ENCODE measurements at regions not wholly inside any gene's neighbourhood (a gene's known extent, or its start where the extent isn't known, plus 50 kb on each side); places are given as distances from the start of the nearest gene placed in this dataset.
"Not testable (repeated sequence)": the region's sequence is repeated elsewhere in the genome, so short reads cannot be mapped to it uniquely, and the experiment has no call there.

GRCh38 chrX:63417649-63418048 is 66.5 kb upstream of the SPIN4 start:
- H3K14ac ChIP-seq (ENCODE audit: low read length) = no peak overlapping the region
- H3K18ac ChIP-seq (ENCODE audit: low read length) = no peak overlapping the region
- no CpG with 5 or more reads among the region's 4 CpGs for WGBS (ENCODE audit: extremely low coverage, insufficient coverage, insufficient read length)
- H2BK120ac ChIP-seq (ENCODE audit: insufficient read depth, low read length, poor library complexity) = no peak overlapping the region
- H2AK5ac ChIP-seq (ENCODE audit: low read length) = no peak overlapping the region
- H3K4me3 ChIP-seq (ENCODE audit: low read depth, low read length) = no peak overlapping the region
- H3K4me2 ChIP-seq (ENCODE audit: low read length) = no peak overlapping the region
- no peak for DNase-seq
- no peaks in the 10 kb centered on the region for H3K27me3 ChIP-seq (ENCODE audit: insufficient read depth, low read length)
- H4K12ac ChIP-seq (ENCODE audit: low read depth, low read length) = no peak overlapping the region
- no peaks in the 10 kb centered on the region for H3K9me3 ChIP-seq (ENCODE audit: insufficient read depth, low read depth, low read length)
- H3K4ac ChIP-seq (ENCODE audit: low read depth, low read length) = no peak overlapping the region
- no peak overlapping the region for H3K9ac ChIP-seq (ENCODE audit: low read length)
- H3K4me1 ChIP-seq (ENCODE audit: control insufficient read depth in 1 of 2, insufficient read depth in 2 of 2, low read length in 2 of 2) = no peaks in the 10 kb centered on the region
- no peak overlapping the region for H3K23ac ChIP-seq (ENCODE audit: low read length)
- peak overlapping the region; percentile 24 for H4K91ac ChIP-seq (ENCODE audit: low read depth, low read length)
- no peak overlapping the region for H2BK12ac ChIP-seq (ENCODE audit: low read length)
- no peaks in the 10 kb centered on the region for H3K79me1 ChIP-seq (ENCODE audit: low read length)
- no peak overlapping the region for H2AFZ ChIP-seq (ENCODE audit: insufficient read depth, low read length, poor library complexity)
- peak overlapping the region; percentile 62 for H3K27ac ChIP-seq (ENCODE audit: low read depth, low read length)
- H3K79me2 ChIP-seq (ENCODE audit: control insufficient read depth, insufficient read depth, low read length, poor library complexity) = no peaks in the 10 kb centered on the region
- no peaks in the 10 kb centered on the region for H3K36me3 ChIP-seq (ENCODE audit: control insufficient read depth in 1 of 2, insufficient read depth in 2 of 2, low read length in 2 of 2)
- H4K8ac ChIP-seq (ENCODE audit: low read depth, low read length) = no peak overlapping the region
- H2BK5ac ChIP-seq (ENCODE audit: low read depth, low read length, poor library complexity) = no peak overlapping the region

- H3K4me3 ChIP-seq (ENCODE audit: low read depth, low read length); H2BK120ac ChIP-seq (ENCODE audit: insufficient read depth, low read length, poor library complexity); H4K8ac ChIP-seq (ENCODE audit: low read depth, low read length); H3K79me2 ChIP-seq (ENCODE audit: control insufficient read depth, insufficient read depth, low read length, poor library complexity); H3K4ac ChIP-seq (ENCODE audit: low read depth, low read length); H3K23ac ChIP-seq (ENCODE audit: low read length); H3K79me1 ChIP-seq (ENCODE audit: low read length); DNase-seq; H3K4me1 ChIP-seq (ENCODE audit: control insufficient read depth in 1 of 2, insufficient read depth in 2 of 2, low read length in 2 of 2); H2BK5ac ChIP-seq (ENCODE audit: low read depth, low read length, poor library complexity); H3K36me3 ChIP-seq (ENCODE audit: control insufficient read depth in 1 of 2, insufficient read depth in 2 of 2, low read length in 2 of 2); H4K91ac ChIP-seq (ENCODE audit: low read depth, low read length); H3K14ac ChIP-seq (ENCODE audit: low read length); H3K4me2 ChIP-seq (ENCODE audit: low read length); H3K27me3 ChIP-seq (ENCODE audit: insufficient read depth, low read length); H2AK5ac ChIP-seq (ENCODE audit: low read length); H3K18ac ChIP-seq (ENCODE audit: low read length); H3K9ac ChIP-seq (ENCODE audit: low read length); H4K12ac ChIP-seq (ENCODE audit: low read depth, low read length); H2AFZ ChIP-seq (ENCODE audit: insufficient read depth, low read length, poor library complexity); H2BK12ac ChIP-seq (ENCODE audit: low read length); H3K27ac ChIP-seq (ENCODE audit: low read depth, low read length); H3K9me3 ChIP-seq (ENCODE audit: insufficient read depth, low read depth, low read length): not testable (repeated sequence)
- WGBS (ENCODE audit: extremely low coverage, insufficient coverage, insufficient read length) = no CpG with 5 or more reads among the region's 7 CpGs
These were observed 58.8 kb upstream of the SPIN4 start for GRCh38 chrX:63409934-63410333.

- Histone ChIP-seq H3K79me2 (ENCODE audit: control insufficient read depth, insufficient read depth, low read length, poor library complexity) (no peaks in the 10 kb centered on the region), H3K4me3 (ENCODE audit: low read depth, low read length) (no peak overlapping the region), H3K23ac (ENCODE audit: low read length) (no peak overlapping the region), H2AFZ (ENCODE audit: insufficient read depth, low read length, poor library complexity) (no peak overlapping the region), H3K18ac (ENCODE audit: low read length) (no peak overlapping the region), H3K9ac (ENCODE audit: low read length) (no peak overlapping the region), H2BK120ac (ENCODE audit: insufficient read depth, low read length, poor library complexity) (no peak overlapping the region), H3K14ac (ENCODE audit: low read length) (no peak overlapping the region), H4K91ac (ENCODE audit: low read depth, low read length) (no peak overlapping the region), H2BK12ac (ENCODE audit: low read length) (no peak overlapping the region), H3K4ac (ENCODE audit: low read depth, low read length) (no peak overlapping the region), H3K9me3 (ENCODE audit: insufficient read depth, low read depth, low read length) (no peaks in the 10 kb centered on the region), H3K27ac (ENCODE audit: low read depth, low read length) (no peak overlapping the region), H2BK5ac (ENCODE audit: low read depth, low read length, poor library complexity) (no peak overlapping the region), H3K27me3 (ENCODE audit: insufficient read depth, low read length) (no peaks in the 10 kb centered on the region), H4K8ac (ENCODE audit: low read depth, low read length) (no peak overlapping the region), H4K12ac (ENCODE audit: low read depth, low read length) (no peak overlapping the region), H3K36me3 (ENCODE audit: control insufficient read depth in 1 of 2, insufficient read depth in 2 of 2, low read length in 2 of 2) (no peaks in the 10 kb centered on the region), H3K4me2 (ENCODE audit: low read length) (no peak overlapping the region), H2AK5ac (ENCODE audit: low read length) (no peak overlapping the region), H3K4me1 (ENCODE audit: control insufficient read depth in 1 of 2, insufficient read depth in 2 of 2, low read length in 2 of 2) (no peaks in the 10 kb centered on the region), H3K79me1 (ENCODE audit: low read length) (no peaks in the 10 kb centered on the region)
- no peak for DNase-seq
- WGBS (ENCODE audit: extremely low coverage, insufficient coverage, insufficient read length) = no CpG with 5 or more reads among the region's 1 CpG
These were observed 56.9 kb upstream of the SPIN4 start for GRCh38 chrX:63408050-63408449.

GRCh38 chrX:63404332-63404731 is 53.2 kb upstream of the SPIN4 start:
- Histone ChIP-seq H3K9ac (ENCODE audit: low read length) (no peak overlapping the region), H4K91ac (ENCODE audit: low read depth, low read length) (no peak overlapping the region), H3K27ac (ENCODE audit: low read depth, low read length) (no peak overlapping the region), H2BK12ac (ENCODE audit: low read length) (no peak overlapping the region), H3K79me2 (ENCODE audit: control insufficient read depth, insufficient read depth, low read length, poor library complexity) (no peaks in the 10 kb centered on the region), H4K8ac (ENCODE audit: low read depth, low read length) (no peak overlapping the region), H3K23ac (ENCODE audit: low read length) (no peak overlapping the region), H2AK5ac (ENCODE audit: low read length) (no peak overlapping the region), H3K79me1 (ENCODE audit: low read length) (no peaks in the 10 kb centered on the region), H3K18ac (ENCODE audit: low read length) (no peak overlapping the region), H2AFZ (ENCODE audit: insufficient read depth, low read length, poor library complexity) (no peak overlapping the region), H3K4me2 (ENCODE audit: low read length) (no peak overlapping the region), H3K4ac (ENCODE audit: low read depth, low read length) (no peak overlapping the region), H3K36me3 (ENCODE audit: control insufficient read depth in 1 of 2, insufficient read depth in 2 of 2, low read length in 2 of 2) (no peaks in the 10 kb centered on the region), H3K4me3 (ENCODE audit: low read depth, low read length) (no peak overlapping the region), H2BK5ac (ENCODE audit: low read depth, low read length, poor library complexity) (no peak overlapping the region), H3K27me3 (ENCODE audit: insufficient read depth, low read length) (no peaks in the 10 kb centered on the region), H4K12ac (ENCODE audit: low read depth, low read length) (no peak overlapping the region), H3K9me3 (ENCODE audit: insufficient read depth, low read depth, low read length) (no peaks in the 10 kb centered on the region), H2BK120ac (ENCODE audit: insufficient read depth, low read length, poor library complexity) (no peak overlapping the region), H3K14ac (ENCODE audit: low read length) (no peak overlapping the region), H3K4me1 (ENCODE audit: control insufficient read depth in 1 of 2, insufficient read depth in 2 of 2, low read length in 2 of 2) (no peaks in the 10 kb centered on the region)
- no CpG with 5 or more reads among the region's 1 CpG for WGBS (ENCODE audit: extremely low coverage, insufficient coverage, insufficient read length)
- DNase-seq = no peak

Measured in trophoblast cell (in vitro differentiated cells and primary cell).